Neuronal stem cell (in vitro differentiated cells): ENCODE measurements at regions not wholly inside any gene's neighbourhood (a gene's known extent, or its start where the extent isn't known, plus 50 kb on each side); places are given as distances from the start of the nearest gene placed in this dataset.

Source experiments
- DNase-seq: peaks from one replicate; pipeline ENCODE4 v3.0.0-alpha.2; 2013; ENCODE audit warnings: low spot score
- H2AFZ ChIP-seq: one replicate; pipeline ENCODE4 v1.6.1; 2013; ENCODE audit warnings: mild to moderate bottlenecking, low read length, inconsistent platforms
- H2AK5ac ChIP-seq: 2 replicates; pipeline ENCODE4 v1.6.1; 2013; ENCODE audit warnings: low read depth, mild to moderate bottlenecking, inconsistent platforms, low read length, moderate library complexity, mixed read lengths
- H2BK120ac ChIP-seq: 2 replicates; pipeline ENCODE4 v1.6.1; 2013; ENCODE audit warnings: low read depth, mild to moderate bottlenecking, inconsistent platforms, low read length, moderate library complexity, mixed read lengths
- H2BK12ac ChIP-seq: one replicate; pipeline ENCODE4 v1.6.1; 2013; ENCODE audit warnings: low read length, inconsistent platforms
- H2BK15ac ChIP-seq: 2 replicates; pipeline ENCODE4 v1.6.1; 2013; ENCODE audit warnings: mild to moderate bottlenecking, low read length, inconsistent platforms, mixed read lengths
- H2BK5ac ChIP-seq: one replicate; pipeline ENCODE4 v1.6.1; 2013; ENCODE audit warnings: inconsistent platforms, mild to moderate bottlenecking, low read length, moderate library complexity
- H3K14ac ChIP-seq: one replicate; pipeline ENCODE4 v1.6.1; 2013; ENCODE audit warnings: low read length, inconsistent platforms
- H3K18ac ChIP-seq: 2 replicates; pipeline ENCODE4 v1.6.1; 2013; ENCODE audit warnings: low read length, inconsistent platforms
- H3K23ac ChIP-seq: 2 replicates; pipeline ENCODE4 v1.6.1; 2013; ENCODE audit warnings: low read depth, mild to moderate bottlenecking, mixed read lengths, low read length, inconsistent platforms; ENCODE audit not compliant: poor library complexity
- H3K27ac ChIP-seq: replicated peaks from 3 replicates; pipeline ENCODE4 v1.5.1; 2013; ENCODE audit warnings: low read length, inconsistent platforms
- H3K27me3 ChIP-seq, 3 experiments: 2 replicates each; pipeline ENCODE4 v1.6.1; 2013; ENCODE audit warnings: low read length in 3 of 3, mild to moderate bottlenecking in 2 of 3, inconsistent platforms in 1 of 3, low read depth in 1 of 3, mixed read lengths in 1 of 3, moderate library complexity in 1 of 3; ENCODE audit not compliant: control insufficient read depth in 3 of 3, insufficient read depth in 3 of 3
- H3K36me3 ChIP-seq, 2 donors: replicated peaks in 1 of 2; 2 replicates each; pipeline ENCODE4 v1.6.1; 2013; ENCODE audit warnings: low read length in 2 of 2; ENCODE audit not compliant: control insufficient read depth in 2 of 2, insufficient read depth in 2 of 2
- H3K4ac ChIP-seq: 2 replicates; pipeline ENCODE4 v1.6.1; 2013; ENCODE audit warnings: inconsistent platforms, mild to moderate bottlenecking, low read length, moderate library complexity
- H3K4me1 ChIP-seq, 2 donors: 1 replicate in 1 of 2; 2 replicates in 1 of 2; pipeline ENCODE4 v1.6.1; 2013; ENCODE audit warnings: low read length in 2 of 2, low read depth in 1 of 2; ENCODE audit not compliant: control insufficient read depth in 2 of 2, insufficient read depth in 1 of 2
- H3K4me2 ChIP-seq: one replicate; pipeline ENCODE4 v1.6.1; 2013; ENCODE audit warnings: mild to moderate bottlenecking, low read length, inconsistent platforms; ENCODE audit not compliant: insufficient read depth, poor library complexity, severe bottlenecking
- H3K4me3 ChIP-seq, 2 donors: 2 replicates each; pipeline ENCODE4 v1.5.1; 2013; ENCODE audit warnings: low read length in 2 of 2, mild to moderate bottlenecking in 2 of 2, inconsistent platforms in 1 of 2, moderate library complexity in 1 of 2
- H3K79me1 ChIP-seq: one replicate; pipeline ENCODE4 v1.6.1; 2013; ENCODE audit warnings: low read depth, mild to moderate bottlenecking, inconsistent platforms, low read length, moderate library complexity
- H3K9ac ChIP-seq: one replicate; pipeline ENCODE4 v1.6.1; 2013; ENCODE audit warnings: mild to moderate bottlenecking, low read depth, low read length, inconsistent platforms; ENCODE audit not compliant: poor library complexity
- H3K9me3 ChIP-seq, 2 donors: replicated peaks in 1 of 2; 2 replicates each; pipeline versions ENCODE3 to v1.6.1; 2013; ENCODE audit warnings: low read length in 2 of 2, mild to moderate bottlenecking in 2 of 2, inconsistent platforms in 1 of 2, low read depth in 1 of 2, mixed read lengths in 1 of 2, moderate library complexity in 1 of 2; ENCODE audit not compliant: control insufficient read depth in 2 of 2, insufficient read depth in 1 of 2
- H4K8ac ChIP-seq: one replicate; pipeline ENCODE4 v1.6.1; 2013; ENCODE audit warnings: low read depth, mild to moderate bottlenecking, inconsistent platforms, low read length, moderate library complexity
- H4K91ac ChIP-seq: one replicate; pipeline ENCODE4 v1.6.1; 2013; ENCODE audit warnings: low read length, low read depth, mild to moderate bottlenecking, inconsistent platforms; ENCODE audit not compliant: poor library complexity
- WGBS, 2 donors: extraction: QIAGEN DNeasy Blood & Tissue Kit; methylation state at CpG; one replicate each; pipeline ENCODE4 v1.1.7; 2013; ENCODE audit warnings: missing lambda C conversion rate in 2 of 2, mixed read lengths in 1 of 2; ENCODE audit not compliant: insufficient read length in 2 of 2, insufficient replicate concordance in 1 of 2; ENCODE audit errors: extremely low coverage in 2 of 2; 5-methylcytosine and 5-hydroxymethylcytosine counted together

- H2BK15ac ChIP-seq, result no peak overlapping the region
- H2BK12ac ChIP-seq, result no peak overlapping the region
- H3K4me3 ChIP-seq, result no peak overlapping the region
- H3K36me3 ChIP-seq, result no peaks in the 10 kb centered on the region
- no peaks in the 10 kb centered on the region for H3K27me3 ChIP-seq
- no peaks in the 10 kb centered on the region for H3K4me1 ChIP-seq
- no peak overlapping the region for H4K91ac ChIP-seq
- H3K79me1 ChIP-seq, result no peaks in the 10 kb centered on the region
- H3K18ac ChIP-seq, result no peak overlapping the region
- H3K4me2 ChIP-seq, result no peak overlapping the region
- no peak overlapping the region for H3K23ac ChIP-seq
- H2BK5ac ChIP-seq, result no peak overlapping the region
- H3K27ac ChIP-seq, result no peak overlapping the region
- H3K14ac ChIP-seq, result no peak overlapping the region
- DNase-seq, result no peak
- H2AFZ ChIP-seq, result no peak overlapping the region
- H4K8ac ChIP-seq, result no peak overlapping the region
- H3K9me3 ChIP-seq, result no peaks in the 10 kb centered on the region
- H2AK5ac ChIP-seq, result no peak overlapping the region
- H3K9ac ChIP-seq, result no peak overlapping the region
- no peak overlapping the region for H3K4ac ChIP-seq
- H2BK120ac ChIP-seq, result no peak overlapping the region
- WGBS, 2 donors, result no CpG with 5 or more reads among the region's 7 CpGs
Measured at GRCh38 chr7:119472408-119473038, 800.5 kb upstream of the KCND2 start.

- Histone ChIP-seq H3K4me1 (peaks cover 0 to 2% of the 10 kb centered on the region in 2 donors), H3K23ac (no peak overlapping the region), H3K4me3 (no peak overlapping the region), H3K4ac (no peak overlapping the region), H3K14ac (no peak overlapping the region), H4K91ac (no peak overlapping the region), H3K4me2 (no peak overlapping the region), H2AFZ (peak overlapping the region; percentile 73), H3K9ac (no peak overlapping the region), H3K36me3 (no peaks in the 10 kb centered on the region), H2BK120ac (no peak overlapping the region), H2BK5ac (no peak overlapping the region), H3K27ac (no peak overlapping the region), H3K9me3 (no peaks in the 10 kb centered on the region), H3K79me1 (no peaks in the 10 kb centered on the region), H2BK12ac (no peak overlapping the region), H3K18ac (no peak overlapping the region), H3K27me3 (no peaks in the 10 kb centered on the region), H2AK5ac (no peak overlapping the region), H2BK15ac (no peak overlapping the region), H4K8ac (no peak overlapping the region)
- WGBS, 2 donors, result no CpG with 5 or more reads among the region's 4 CpGs
- DNase-seq, result peak; percentile 17
Measured at GRCh38 chr7:119482209-119482608, 790.8 kb upstream of the KCND2 start.

- H3K23ac ChIP-seq, result no peak overlapping the region
- H2BK12ac ChIP-seq, result no peak overlapping the region
- H3K36me3 ChIP-seq, result no peaks in the 10 kb centered on the region
- no CpG with 5 or more reads among the region's 2 CpGs for WGBS, 2 donors
- DNase-seq, result no peak
- H2BK15ac ChIP-seq, result no peak overlapping the region
- H2AK5ac ChIP-seq, result no peak overlapping the region
- H3K27me3 ChIP-seq, result no peaks in the 10 kb centered on the region
- H3K4ac ChIP-seq, result no peak overlapping the region
- peaks cover 0 to 2% of the 10 kb centered on the region in 2 donors for H3K4me1 ChIP-seq
- H3K4me2 ChIP-seq, result no peak overlapping the region
- no peak overlapping the region for H2BK5ac ChIP-seq
- H3K9me3 ChIP-seq, result no peaks in the 10 kb centered on the region
- no peaks in the 10 kb centered on the region for H3K79me1 ChIP-seq
- H3K14ac ChIP-seq, result no peak overlapping the region
- no peak overlapping the region for H3K18ac ChIP-seq
- no peak overlapping the region for H3K27ac ChIP-seq
- no peak overlapping the region for H2BK120ac ChIP-seq
- H3K9ac ChIP-seq, result no peak overlapping the region
- H4K8ac ChIP-seq, result no peak overlapping the region
- H2AFZ ChIP-seq, result no peak overlapping the region
- H4K91ac ChIP-seq, result no peak overlapping the region
- no peak overlapping the region for H3K4me3 ChIP-seq
Measured at GRCh38 chr7:119482671-119483070, 790.3 kb upstream of the KCND2 start.

GRCh38 chr7:119483364-119483763 lies 789.6 kb upstream of the KCND2 start:
- H3K4ac ChIP-seq, result no peak overlapping the region
- H3K4me1 ChIP-seq, result peaks cover 0 to 2% of the 10 kb centered on the region in 2 donors
- no peak overlapping the region for H2BK5ac ChIP-seq
- DNase-seq, result no peak
- H3K4me3 ChIP-seq, result no peak overlapping the region
- no peak overlapping the region for H2BK120ac ChIP-seq
- no peak overlapping the region for H3K27ac ChIP-seq
- no peak overlapping the region for H3K14ac ChIP-seq
- no peak overlapping the region for H3K23ac ChIP-seq
- no peak overlapping the region for H2AK5ac ChIP-seq
- no peaks in the 10 kb centered on the region for H3K79me1 ChIP-seq
- H3K9ac ChIP-seq, result no peak overlapping the region
- WGBS, 2 donors, result no CpG with 5 or more reads among the region's 2 CpGs
- H3K4me2 ChIP-seq, result no peak overlapping the region
- no peak overlapping the region for H3K18ac ChIP-seq
- H2BK12ac ChIP-seq, result no peak overlapping the region
- no peak overlapping the region for H2BK15ac ChIP-seq
- H3K9me3 ChIP-seq, result no peaks in the 10 kb centered on the region
- H4K8ac ChIP-seq, result no peak overlapping the region
- H2AFZ ChIP-seq, result no peak overlapping the region
- no peak overlapping the region for H4K91ac ChIP-seq
- H3K36me3 ChIP-seq, result no peaks in the 10 kb centered on the region
- no peaks in the 10 kb centered on the region for H3K27me3 ChIP-seq
